Naive B cell (primary cell): ENCODE measurements at regions not wholly inside any gene's neighbourhood (a gene's known extent, or its start where the extent isn't known, plus 50 kb on each side); places are given as distances from the start of the nearest gene placed in this dataset.

Experiments used
- ATAC-seq, 2 donors: fragments of 150-1000 bp; cut with Tn5 transposase; 2 replicates each; pipeline ENCODE4 v1.10.0; 2021; ENCODE audit warnings: low read depth in 2 of 2, mild to moderate bottlenecking in 2 of 2, moderate library complexity in 2 of 2
- DNase-seq: peaks from one replicate; pipeline ENCODE4 v3.0.0; 2022
- H3K27ac Mint-ChIP-seq, 6 donors: one replicate each; pipeline ENCODE4 v1.8.0; 2020 to 2022; ENCODE audit warnings: mild to moderate bottlenecking in 6 of 6, mixed read lengths in 6 of 6, moderate library complexity in 5 of 6, inconsistent platforms in 2 of 6
- H3K27me3 Mint-ChIP-seq, 3 donors: one replicate each; pipeline ENCODE4 v1.8.0; 2021 to 2022; ENCODE audit warnings: mixed read lengths in 3 of 3, mild to moderate bottlenecking in 1 of 3
- H3K36me3 Mint-ChIP-seq, 2 donors: one replicate each; pipeline ENCODE4 v1.8.0; 2020 to 2022; ENCODE audit warnings: mixed read lengths in 2 of 2, inconsistent platforms in 1 of 2, mild to moderate bottlenecking in 1 of 2
- H3K4me1 Mint-ChIP-seq, 3 donors: one replicate each; pipeline ENCODE4 v1.8.0; 2020 to 2022; ENCODE audit warnings: mixed read lengths in 3 of 3, inconsistent platforms in 1 of 3, mild to moderate bottlenecking in 1 of 3, moderate library complexity in 1 of 3
- H3K4me3 Mint-ChIP-seq, 8 donors: one replicate each; pipeline ENCODE4 v1.8.0; 2020 to 2022; ENCODE audit warnings: mild to moderate bottlenecking in 8 of 8, mixed read lengths in 8 of 8, moderate library complexity in 8 of 8, inconsistent platforms in 2 of 8
- H3K9me3 Mint-ChIP-seq, 7 donors: one replicate each; pipeline ENCODE4 v1.8.0; 2020 to 2022; ENCODE audit warnings: mixed read lengths in 7 of 7, mild to moderate bottlenecking in 5 of 7, inconsistent platforms in 2 of 7, moderate library complexity in 1 of 7

GRCh38 chr5:5370059-5370774 is 52.3 kb upstream of the ICE1 start:
- DNase-seq = no peak
- no peaks in the 10 kb centered on the region for H3K9me3 Mint-ChIP-seq
- no peaks in the 10 kb centered on the region for H3K4me1 Mint-ChIP-seq
- no peaks in the 10 kb centered on the region for H3K36me3 Mint-ChIP-seq
- no peak overlapping the region for H3K4me3 Mint-ChIP-seq
- no peak overlapping the region for H3K27ac Mint-ChIP-seq
- no peak for ATAC-seq
- peaks cover 0 to 5% (median 0%) of the 10 kb centered on the region in 3 donors for H3K27me3 Mint-ChIP-seq

GRCh38 chr5:5371005-5371404 is 51.5 kb upstream of the ICE1 start:
- ATAC-seq (no peak), DNase-seq (no peak)
- H3K27me3 Mint-ChIP-seq = peaks cover 0 to 5% (median 0%) of the 10 kb centered on the region in 3 donors
- peaks cover 0 to 1% of the 10 kb centered on the region in 2 donors for H3K36me3 Mint-ChIP-seq
- H3K4me1 Mint-ChIP-seq = no peaks in the 10 kb centered on the region
- H3K9me3 Mint-ChIP-seq = peaks cover 0 to 1% (median 0%) of the 10 kb centered on the region in 7 donors
- no peak overlapping the region for H3K27ac Mint-ChIP-seq
- H3K4me3 Mint-ChIP-seq = no peak overlapping the region

GRCh38 chr5:5371957-5372356 is 50.5 kb upstream of the ICE1 start:
- ATAC-seq (no peak), DNase-seq (no peak)
- H3K27me3 Mint-ChIP-seq = peaks cover 0 to 5% (median 0%) of the 10 kb centered on the region in 3 donors
- peaks cover 0 to 9% of the 10 kb centered on the region in 2 donors for H3K36me3 Mint-ChIP-seq
- no peaks in the 10 kb centered on the region for H3K4me1 Mint-ChIP-seq
- no peak overlapping the region for H3K4me3 Mint-ChIP-seq
- no peak overlapping the region for H3K27ac Mint-ChIP-seq
- peaks cover 0 to 1% (median 0%) of the 10 kb centered on the region in 7 donors for H3K9me3 Mint-ChIP-seq

GRCh38 chr5:5372511-5372910 is 50.0 kb upstream of the ICE1 start:
- H3K4me1 Mint-ChIP-seq = no peaks in the 10 kb centered on the region

More at GRCh38 chr5:5372511-5372910, 50.0 kb upstream of the ICE1 start:
- DNase-seq (no peak), ATAC-seq (no peak)
- peaks cover 0 to 9% of the 10 kb centered on the region in 2 donors for H3K36me3 Mint-ChIP-seq
- H3K9me3 Mint-ChIP-seq = peaks cover 0 to 1% (median 0%) of the 10 kb centered on the region in 7 donors
- H3K27ac Mint-ChIP-seq = no peak overlapping the region
- peaks cover 0 to 5% (median 0%) of the 10 kb centered on the region in 3 donors for H3K27me3 Mint-ChIP-seq
- H3K4me3 Mint-ChIP-seq = peak overlapping the region in 1 of 8 donors; percentile 31
